ENCODE measurements at regions not wholly inside any gene's neighbourhood (a gene's known extent, or its start where the extent isn't known, plus 50 kb on each side); places are given as distances from the start of the nearest gene placed in this dataset.

DNA sequence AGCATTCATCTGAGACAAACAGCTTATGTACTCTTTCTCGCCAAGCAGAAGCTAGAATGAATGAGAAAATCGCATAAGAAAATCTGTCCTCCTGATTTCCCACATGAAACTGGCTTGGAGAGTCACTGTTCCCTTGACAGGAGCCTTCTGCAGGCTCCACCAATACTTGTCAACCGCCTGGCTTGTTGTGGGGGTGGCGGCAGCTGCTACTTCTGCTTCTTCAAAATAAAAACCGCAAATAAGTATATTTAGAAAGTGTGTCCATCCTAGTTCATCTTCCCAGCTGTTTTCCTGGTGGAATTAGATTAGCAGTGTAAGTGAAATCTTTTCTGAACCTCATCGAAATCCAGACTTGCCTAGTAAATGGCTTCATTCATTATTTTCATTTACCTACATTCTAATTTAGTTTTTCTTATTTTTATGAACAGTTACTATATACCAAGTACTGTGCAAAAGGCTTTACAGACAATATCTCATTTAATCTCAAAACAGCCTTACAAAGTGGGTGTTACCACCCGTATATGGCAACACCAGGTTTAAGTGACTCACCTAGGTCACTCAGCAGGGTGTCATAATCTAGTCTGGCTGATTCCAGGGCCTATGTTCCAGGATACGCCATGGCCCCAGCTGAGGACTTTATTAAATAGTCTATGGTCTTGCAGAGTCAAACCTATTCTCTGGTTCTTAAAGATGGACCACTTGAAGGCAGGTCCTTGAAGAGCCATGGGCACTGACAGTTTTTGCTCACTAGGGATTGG lies 104.6 kb upstream of the IGFBP7 start:
- DNase-seq (ENCODE audit: low read depth), result no peak
- no peak for TF ChIP-seq CTCF (conservative IDR thresholded peaks at IDR 0.05; ENCODE audit: control insufficient read depth, insufficient read depth, low read depth, low read length)
- H3K4me3 ChIP-seq (ENCODE audit: control insufficient read depth, low read depth, low read length), result no peak overlapping the region

DNA sequence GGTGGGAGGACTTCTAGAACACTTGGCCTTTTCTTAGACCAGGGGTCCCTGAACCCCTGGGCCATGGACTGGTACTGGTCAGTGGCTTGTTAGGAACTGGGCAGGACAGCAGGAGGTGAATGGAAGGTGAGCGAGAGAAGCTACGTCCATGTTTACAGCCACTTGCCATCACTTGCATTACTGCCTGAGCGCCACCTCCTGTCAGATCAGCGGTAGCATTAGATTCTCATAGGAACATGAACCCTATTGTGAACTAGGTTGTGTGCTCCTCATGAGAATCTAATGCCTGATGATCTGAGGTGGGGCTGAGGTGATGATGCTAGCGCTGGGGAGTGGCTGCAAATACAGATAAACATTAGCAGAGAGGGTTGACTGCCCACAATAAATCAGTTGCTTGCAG lies 100.9 kb upstream of the IGFBP7 start:
- no peak for TF ChIP-seq CTCF (conservative IDR thresholded peaks at IDR 0.05; ENCODE audit: control insufficient read depth, insufficient read depth, low read depth, low read length)
- no peak for DNase-seq (ENCODE audit: low read depth)
- H3K4me3 ChIP-seq (ENCODE audit: control insufficient read depth, low read depth, low read length), result no peak overlapping the region

DNA sequence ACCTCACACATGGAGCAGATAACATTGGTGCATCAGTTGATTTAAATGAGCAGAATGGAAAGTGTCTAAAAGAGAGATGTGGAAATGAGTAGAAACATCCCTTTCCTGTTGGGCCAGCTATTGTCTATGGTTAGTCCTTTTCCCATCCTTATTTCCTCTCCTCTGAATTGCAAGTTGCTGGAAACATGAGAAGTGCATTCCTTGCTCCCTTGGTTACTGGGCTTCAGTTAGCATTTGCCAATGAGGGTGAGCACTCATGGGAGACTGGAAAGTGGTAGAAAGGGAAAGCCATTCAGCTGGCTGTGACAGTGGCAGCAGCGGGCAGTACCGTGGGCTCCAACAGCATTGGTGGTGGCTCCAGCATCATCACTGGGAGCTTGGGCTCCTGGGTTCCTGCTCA lies 96.0 kb upstream of the IGFBP7 start:
- TF ChIP-seq CTCF (conservative IDR thresholded peaks at IDR 0.05; ENCODE audit: control insufficient read depth, insufficient read depth, low read depth, low read length), result no peak
- H3K4me3 ChIP-seq (ENCODE audit: control insufficient read depth, low read depth, low read length), result no peak overlapping the region
- DNase-seq (ENCODE audit: low read depth), result no peak

GRCh38 chr4:57205580-57205979 lies 95.4 kb upstream of the IGFBP7 start:
- no peak for DNase-seq (ENCODE audit: low read depth)
- H3K4me3 ChIP-seq (ENCODE audit: control insufficient read depth, low read depth, low read length), result no peak overlapping the region
- TF ChIP-seq CTCF (conservative IDR thresholded peaks at IDR 0.05; ENCODE audit: control insufficient read depth, insufficient read depth, low read depth, low read length), result no peak

GRCh38 chr4:57200799-57201327 lies 90.7 kb upstream of the IGFBP7 start:
- no peak for DNase-seq (ENCODE audit: low read depth)
- no peak overlapping the region for H3K4me3 ChIP-seq (ENCODE audit: control insufficient read depth, low read depth, low read length)
- no peak for TF ChIP-seq CTCF (conservative IDR thresholded peaks at IDR 0.05; ENCODE audit: control insufficient read depth, insufficient read depth, low read depth, low read length)

DNA sequence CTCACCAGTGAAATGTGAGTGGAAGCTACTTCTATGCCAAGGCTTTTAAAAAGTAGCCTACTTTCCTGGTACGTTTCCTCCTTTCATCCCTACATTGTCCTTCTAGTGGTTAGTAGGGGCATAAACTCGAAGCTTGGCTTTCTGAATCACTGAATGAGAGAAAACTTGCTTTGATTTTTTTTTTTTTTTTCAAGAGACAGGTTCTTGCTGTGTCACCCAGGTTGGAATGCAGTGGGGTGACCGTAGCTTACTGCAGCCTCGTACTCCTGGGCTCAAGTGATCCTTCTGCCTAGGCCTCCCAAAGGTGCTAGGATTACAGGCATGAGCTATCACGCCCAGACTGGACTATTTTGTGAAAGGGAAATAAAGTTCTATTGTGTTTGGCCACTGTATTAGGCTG lies 89.1 kb upstream of the IGFBP7 start:
- no peak for TF ChIP-seq CTCF (conservative IDR thresholded peaks at IDR 0.05; ENCODE audit: control insufficient read depth, insufficient read depth, low read depth, low read length)
- no peak overlapping the region for H3K4me3 ChIP-seq (ENCODE audit: control insufficient read depth, low read depth, low read length)
- DNase-seq (ENCODE audit: low read depth), result no peak
